GM18870 (cell line): ENCODE measurements at regions not wholly inside any gene's neighbourhood (a gene's known extent, or its start where the extent isn't known, plus 50 kb on each side); places are given as distances from the start of the nearest gene placed in this dataset.

Experiments
- ATAC-seq: cut with Tn5 transposase; IDR thresholded peaks from one replicate; pipeline ENCODE4 v1.9.1; 2021; ENCODE audit warnings: moderate library complexity; ENCODE audit not compliant: unreplicated experiment

GRCh38 chr11:134572741-134573675 is 161.0 kb upstream of the B3GAT1 start:
- ATAC-seq = no peak

GRCh38 chr11:134571301-134571700 is 159.3 kb upstream of the B3GAT1 start:
- no peak for ATAC-seq

- ATAC-seq = no peak
These were observed 157.2 kb upstream of the B3GAT1 start for GRCh38 chr11:134569195-134569594.

GRCh38 chr11:134566311-134566710 is 154.3 kb upstream of the B3GAT1 start:
- no peak for ATAC-seq

GRCh38 chr11:134565343-134565891 is 153.4 kb upstream of the B3GAT1 start:
- ATAC-seq = no peak

GRCh38 chr11:134564472-134565200 is 152.6 kb upstream of the B3GAT1 start:
- no peak for ATAC-seq

- ATAC-seq = no peak
These were observed 151.0 kb upstream of the B3GAT1 start for GRCh38 chr11:134562941-134563471.

- no peak for ATAC-seq
These were observed 150.2 kb upstream of the B3GAT1 start for GRCh38 chr11:134562196-134562595.

GRCh38 chr11:134561331-134561720 is 149.3 kb upstream of the B3GAT1 start:
- ATAC-seq = no peak

- no peak for ATAC-seq
These were observed 148.7 kb upstream of the B3GAT1 start for GRCh38 chr11:134560566-134561330.

- ATAC-seq = no peak
These were observed 148.0 kb upstream of the B3GAT1 start for GRCh38 chr11:134560066-134560465.

GRCh38 chr11:134559602-134559962 is 147.5 kb upstream of the B3GAT1 start:
- no peak for ATAC-seq

GRCh38 chr11:134558916-134559601 is 147.0 kb upstream of the B3GAT1 start:
- ATAC-seq = no peak

- no peak for ATAC-seq
These were observed 146.3 kb upstream of the B3GAT1 start for GRCh38 chr11:134558258-134558835.

- ATAC-seq = no peak
These were observed 145.7 kb upstream of the B3GAT1 start for GRCh38 chr11:134557571-134558257.

GRCh38 chr11:134556186-134556585 is 144.1 kb upstream of the B3GAT1 start:
- no peak for ATAC-seq

GRCh38 chr11:134555510-134555909 is 143.5 kb upstream of the B3GAT1 start:
- no peak for ATAC-seq

GRCh38 chr11:134554861-134555260 is 142.8 kb upstream of the B3GAT1 start:
- ATAC-seq = no peak

- ATAC-seq = no peak
These were observed 142.1 kb upstream of the B3GAT1 start for GRCh38 chr11:134554106-134554505.
